ENCODE measurements at regions not wholly inside any gene's neighbourhood (a gene's known extent, or its start where the extent isn't known, plus 50 kb on each side); places are given as distances from the start of the nearest gene placed in this dataset.

DNA sequence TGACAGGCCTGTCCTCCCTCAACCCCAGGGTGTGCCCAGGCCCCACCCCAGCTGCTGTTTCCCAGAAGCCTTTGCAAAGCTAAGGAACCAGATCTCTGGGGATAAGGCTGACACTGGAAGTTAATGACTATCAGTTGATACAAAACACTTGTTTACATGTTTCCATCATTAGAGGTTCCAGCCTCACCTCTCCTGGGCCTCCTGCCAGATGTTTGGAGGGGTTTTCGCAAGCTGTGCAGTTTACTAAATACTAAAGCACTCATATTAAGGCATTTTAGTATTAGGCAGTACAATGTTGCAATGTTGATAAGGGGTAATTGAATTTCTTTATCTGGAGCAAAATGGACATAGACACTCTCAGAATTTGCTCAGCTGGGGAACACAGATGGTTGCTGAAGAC, 218.7 kb downstream of the INSC start:
- Mint-ChIP-seq H3K9me3 (peaks cover 0 to 7% (median 3%) of the 10 kb centered on the region in 7 donors), H3K27me3 (ENCODE audit: low read depth in 3 of 3) (peaks cover 0 to 3% (median 2%) of the 10 kb centered on the region in 3 donors), H3K36me3 (no peaks in the 10 kb centered on the region), H3K4me3 (no peak overlapping the region), H3K4me1 (no peaks in the 10 kb centered on the region), H3K27ac (no peak overlapping the region)
- Histone ChIP-seq H3K27me3 (ENCODE audit: control insufficient read depth in 2 of 2, insufficient read depth in 2 of 2, low read length in 2 of 2) (no peaks in the 10 kb centered on the region), H3K4me2 (replicated peaks; ENCODE audit: extremely low read depth, low read length, poor library complexity, severe bottlenecking) (no peak overlapping the region), H3K9ac (ENCODE audit: insufficient read depth, low read length, poor library complexity, severe bottlenecking) (no peak overlapping the region), H3K4me3 (replicated peaks in 1 of 3; ENCODE audit: low read depth in 2 of 3, low read length in 3 of 3) (no peak overlapping the region), H4K20me1 (ENCODE audit: insufficient read depth, low read length) (no peaks in the 10 kb centered on the region), H3K27ac (ENCODE audit: low read depth in 1 of 2, low read length in 2 of 2) (no peak overlapping the region), H3K9me3 (replicated peaks in 1 of 2; ENCODE audit: control insufficient read depth in 1 of 2, insufficient read depth in 1 of 2, low read length in 2 of 2) (no peaks in the 10 kb centered on the region), H3K4me1 (ENCODE audit: control insufficient read depth in 1 of 2, insufficient read depth in 2 of 2, low read length in 2 of 2) (no peaks in the 10 kb centered on the region), H3K36me3 (replicated peaks in 1 of 2; ENCODE audit: control insufficient read depth in 1 of 2, insufficient read depth in 2 of 2, low read length in 2 of 2) (no peaks in the 10 kb centered on the region), H3K79me2 (ENCODE audit: insufficient read depth, low read length) (no peaks in the 10 kb centered on the region), H2AFZ (ENCODE audit: insufficient read depth, low read depth, low read length, poor library complexity, severe bottlenecking) (no peak overlapping the region)
- DNase-seq = no peak
- no peak for TF ChIP-seq CTCF (IDR thresholded peaks at IDR 0.05)
- no CpG with 5 or more reads among the region's 1 CpG for WGBS (ENCODE audit: insufficient coverage)
- intact Hi-C loops (cut with micrococcal nuclease) = no loop called here

DNA sequence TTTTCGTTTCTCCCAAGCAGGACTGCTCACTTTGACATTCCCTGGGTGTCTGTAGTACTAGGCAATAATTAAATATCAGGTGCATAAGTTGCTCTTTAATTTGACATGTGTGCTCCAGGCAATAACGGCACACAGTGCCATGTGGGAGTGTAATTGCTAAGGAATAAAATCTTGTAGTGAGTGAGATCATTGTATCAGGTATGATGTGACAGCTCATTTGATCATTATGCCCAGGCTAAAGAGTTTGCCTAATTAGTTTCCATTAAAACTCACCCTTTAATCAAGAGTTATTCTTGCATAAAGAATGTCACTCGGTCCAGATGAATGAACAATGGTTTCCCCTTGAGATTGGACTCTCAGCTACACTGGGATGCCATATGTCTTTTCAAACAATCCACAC, 220.0 kb downstream of the INSC start:
- no peaks in the 10 kb centered on the region for H3K79me2 ChIP-seq (ENCODE audit: insufficient read depth, low read length)
- H3K9ac ChIP-seq (ENCODE audit: insufficient read depth, low read length, poor library complexity, severe bottlenecking) = no peak overlapping the region
- no peak for TF ChIP-seq CTCF (IDR thresholded peaks at IDR 0.05)
- no peaks in the 10 kb centered on the region for H3K27me3 ChIP-seq (ENCODE audit: control insufficient read depth in 2 of 2, insufficient read depth in 2 of 2, low read length in 2 of 2)
- intact Hi-C loops (cut with micrococcal nuclease) = no loop called here
- Mint-ChIP-seq H3K27ac (no peak overlapping the region), H3K4me3 (no peak overlapping the region), H3K27me3 (ENCODE audit: low read depth in 3 of 3) (peaks cover 0 to 2% (median 2%) of the 10 kb centered on the region in 3 donors), H3K9me3 (peaks cover 0 to 8% (median 7%) of the 10 kb centered on the region in 7 donors), H3K4me1 (no peaks in the 10 kb centered on the region), H3K36me3 (no peaks in the 10 kb centered on the region)
- WGBS (ENCODE audit: insufficient coverage) = no CpG with 5 or more reads among the region's 3 CpGs
- H4K20me1 ChIP-seq (ENCODE audit: insufficient read depth, low read length) = no peaks in the 10 kb centered on the region
- H3K4me3 ChIP-seq (replicated peaks in 1 of 3; ENCODE audit: low read depth in 2 of 3, low read length in 3 of 3) = no peak overlapping the region
- H3K4me1 ChIP-seq (ENCODE audit: control insufficient read depth in 1 of 2, insufficient read depth in 2 of 2, low read length in 2 of 2) = no peaks in the 10 kb centered on the region
- no peaks in the 10 kb centered on the region for H3K9me3 ChIP-seq (replicated peaks in 1 of 2; ENCODE audit: control insufficient read depth in 1 of 2, insufficient read depth in 1 of 2, low read length in 2 of 2)
- H3K36me3 ChIP-seq (replicated peaks in 1 of 2; ENCODE audit: control insufficient read depth in 1 of 2, insufficient read depth in 2 of 2, low read length in 2 of 2) = no peaks in the 10 kb centered on the region
- no peak overlapping the region for H2AFZ ChIP-seq (ENCODE audit: insufficient read depth, low read depth, low read length, poor library complexity, severe bottlenecking)
- no peak for DNase-seq
- H3K27ac ChIP-seq (ENCODE audit: low read depth in 1 of 2, low read length in 2 of 2) = no peak overlapping the region
- H3K4me2 ChIP-seq (replicated peaks; ENCODE audit: extremely low read depth, low read length, poor library complexity, severe bottlenecking) = no peak overlapping the region
